ENCODE measurements at regions not wholly inside any gene's neighbourhood (a gene's known extent, or its start where the extent isn't known, plus 50 kb on each side); places are given as distances from the start of the nearest gene placed in this dataset.

DNA sequence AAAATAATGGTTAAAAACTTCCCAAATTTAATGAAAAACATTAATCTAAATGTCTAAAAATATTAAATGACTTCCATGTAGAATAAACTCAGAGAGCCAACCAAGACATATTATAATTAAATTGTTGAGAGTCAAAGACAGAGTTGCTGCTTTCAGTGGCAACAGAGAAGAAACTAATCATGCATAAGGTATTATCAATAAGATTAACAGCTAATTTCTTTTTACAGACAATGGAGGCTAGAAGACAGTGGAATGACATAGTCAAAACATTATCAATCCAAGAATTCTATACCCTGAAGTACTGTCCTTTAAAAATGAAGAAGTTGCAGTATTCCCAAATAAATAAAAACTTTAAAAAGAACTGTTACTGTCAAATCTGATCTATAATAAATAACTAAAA is 268.7 kb downstream of the IRX2 start:
- intact Hi-C loops (cut with DNase I): no loop called here
- ATAC-seq (no peak), DNase-seq (ENCODE audit: missing footprints) (no peak)

- ATAC-seq (no peak), DNase-seq (ENCODE audit: missing footprints) (no peak)
- intact Hi-C loops (cut with DNase I): no loop called here
These were observed 270.6 kb downstream of the IRX2 start for GRCh38 chr5:2480871-2481270.

- intact Hi-C loops (cut with DNase I): no loop called here
- DNase-seq (ENCODE audit: missing footprints): no peak
- no peak for ATAC-seq
These were observed 275.6 kb downstream of the IRX2 start for GRCh38 chr5:2475902-2476301.

- DNase-seq (ENCODE audit: missing footprints) (no peak), ATAC-seq (no peak)
- intact Hi-C loops (cut with DNase I): no loop called here
These were observed 278.8 kb downstream of the IRX2 start for GRCh38 chr5:2472670-2473069.

DNA sequence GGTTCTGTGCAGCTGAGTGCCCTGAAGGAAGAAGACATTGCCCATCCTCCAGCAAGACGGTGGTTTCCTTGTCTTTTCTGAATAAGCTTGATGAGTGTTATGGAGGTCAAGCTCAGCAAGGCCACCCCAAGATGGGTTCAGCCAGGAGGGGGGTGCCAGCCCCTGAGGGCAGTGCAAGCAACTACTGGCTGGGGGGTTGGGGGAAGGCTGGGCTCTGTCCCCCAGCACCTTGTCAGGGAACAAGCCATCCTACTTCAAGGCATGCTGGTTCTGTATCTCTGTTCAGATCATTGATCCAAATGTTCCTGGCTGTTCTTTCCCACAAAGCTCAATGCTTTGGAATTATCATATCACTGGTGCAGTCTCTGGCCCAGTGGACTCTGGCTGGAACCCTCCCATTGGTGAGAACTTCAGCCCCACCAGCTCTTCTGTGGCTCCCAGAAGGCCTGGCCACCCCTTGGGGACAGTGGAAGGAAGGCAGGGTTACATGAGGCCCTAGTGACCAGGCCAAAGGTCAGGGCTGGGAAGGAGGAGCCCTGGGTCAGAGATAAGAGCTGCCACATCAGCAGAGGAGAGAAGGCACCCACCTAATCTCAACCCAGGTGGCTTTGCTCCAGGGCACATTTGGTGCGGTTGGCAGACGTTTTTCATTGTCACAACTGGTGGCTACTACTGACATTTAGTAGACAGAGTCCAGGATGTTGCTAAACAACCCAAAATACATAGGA is 280.2 kb downstream of the IRX2 start:
- ATAC-seq: no peak
- intact Hi-C loops (cut with DNase I): no loop called here
- no peak for DNase-seq (ENCODE audit: missing footprints)

- no peak for ATAC-seq
These were observed 284.5 kb downstream of the IRX2 start for GRCh38 chr5:2466966-2467365.

GRCh38 chr5:2465383-2465782 is 286.1 kb downstream of the IRX2 start:
- no peak for DNase-seq (ENCODE audit: missing footprints)
- intact Hi-C loops (cut with DNase I): no loop called here
- no peak for ATAC-seq

More at GRCh38 chr5:2466966-2467365, 284.5 kb downstream of the IRX2 start:
- intact Hi-C loops (cut with DNase I): no loop called here
- no peak for DNase-seq (ENCODE audit: missing footprints)

GRCh38 chr5:2464141-2464540 is 287.3 kb downstream of the IRX2 start:
- DNase-seq (ENCODE audit: missing footprints) (no peak), ATAC-seq (no peak)
- intact Hi-C loops (cut with DNase I): no loop called here

DNA sequence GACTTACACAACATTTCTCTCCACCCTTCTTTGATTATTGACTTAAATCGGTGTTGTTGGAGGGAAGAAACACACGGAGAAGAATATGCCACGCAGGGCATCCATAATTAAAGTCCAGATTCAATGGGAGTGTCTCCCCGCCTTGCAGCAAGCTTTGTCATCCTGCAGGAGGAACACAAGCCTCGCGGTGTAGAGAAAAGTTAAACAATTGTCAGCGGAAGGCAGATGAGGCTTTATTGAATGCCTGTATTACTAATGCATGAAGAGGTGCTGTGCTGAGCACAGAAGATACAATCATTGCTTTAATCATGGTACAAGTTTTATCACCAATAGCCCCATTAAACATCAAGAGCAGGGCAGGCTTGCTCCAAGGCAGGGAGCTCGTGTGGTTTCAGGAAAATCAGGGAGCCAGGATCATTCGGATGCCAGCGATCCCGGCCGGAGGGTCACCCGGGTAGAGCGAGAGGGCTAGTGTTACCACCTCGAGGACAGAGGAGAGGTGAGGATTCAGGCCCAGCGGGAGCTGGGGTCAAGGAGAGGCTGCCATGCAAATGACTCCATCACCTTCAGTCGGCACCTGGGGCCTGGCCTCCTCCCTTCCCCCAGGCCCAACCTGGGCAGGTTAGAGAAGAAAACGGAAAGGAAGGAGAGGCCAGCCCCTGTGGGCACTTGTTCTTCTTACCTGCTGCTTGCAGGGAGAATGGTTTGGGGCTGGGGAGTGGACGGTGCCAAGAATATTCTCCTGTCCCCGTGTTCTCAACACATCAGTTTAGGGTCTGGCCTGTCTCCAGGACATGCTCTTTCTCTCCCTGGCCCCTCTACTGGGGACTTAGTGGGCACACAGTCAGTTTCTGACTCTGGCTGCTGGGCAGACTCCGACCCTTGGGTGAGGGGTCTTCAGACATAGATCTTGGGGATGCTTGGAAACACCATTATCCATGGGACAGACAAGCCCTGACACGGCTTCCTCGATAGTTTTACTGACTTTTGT is 289.5 kb downstream of the IRX2 start:
- DNase-seq (ENCODE audit: missing footprints) (no peak), ATAC-seq (no peak)
- intact Hi-C loops (cut with DNase I): no loop called here

GRCh38 chr5:2460098-2460497 is 291.4 kb downstream of the IRX2 start:
- intact Hi-C loops (cut with DNase I): no loop called here
- ATAC-seq: no peak
- DNase-seq (ENCODE audit: missing footprints): no peak

GRCh38 chr5:2459251-2459650 is 292.2 kb downstream of the IRX2 start:
- DNase-seq (ENCODE audit: missing footprints): no peak
- no peak for ATAC-seq
- intact Hi-C loops (cut with DNase I): no loop called here

DNA sequence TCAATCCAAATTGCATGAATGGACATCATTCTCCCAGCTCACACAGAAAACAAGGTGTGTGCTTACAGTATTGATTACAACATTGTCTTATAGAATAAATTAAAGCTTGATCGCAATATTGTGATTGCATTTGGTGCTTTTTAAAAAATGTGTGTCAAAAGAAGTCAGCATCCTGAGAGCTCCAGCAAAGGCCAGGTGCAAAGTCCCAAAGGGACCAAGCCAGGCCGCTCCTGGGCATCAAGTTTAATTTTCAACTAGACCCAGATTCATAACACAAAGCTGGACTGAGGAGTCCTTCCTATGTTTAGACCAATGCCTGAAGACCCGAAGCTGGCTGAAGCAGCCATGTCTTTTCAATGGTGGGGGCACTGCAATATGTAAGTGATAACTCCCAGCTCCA is 295.6 kb downstream of the IRX2 start:
- DNase-seq (ENCODE audit: missing footprints) (no peak), ATAC-seq (no peak)
- intact Hi-C loops (cut with DNase I): no loop called here

DNA sequence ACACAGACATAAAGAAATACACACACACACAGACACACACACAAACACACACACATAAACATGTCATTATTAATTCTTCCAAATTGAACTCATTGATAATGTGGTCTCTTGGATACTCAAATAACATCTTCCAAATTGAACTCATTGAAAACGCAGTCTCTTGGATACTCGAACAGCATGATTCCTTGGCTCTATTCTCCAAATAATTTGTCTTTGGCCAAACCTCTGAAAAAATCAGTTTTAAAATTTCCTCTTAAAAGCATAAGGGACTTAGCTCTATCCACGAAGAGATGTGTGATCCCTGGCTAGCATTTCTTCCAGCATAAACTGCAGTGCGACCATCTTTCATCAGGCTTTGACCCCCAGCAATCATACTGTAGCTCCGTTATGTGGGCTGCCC is 296.6 kb downstream of the IRX2 start:
- DNase-seq (ENCODE audit: missing footprints) (no peak), ATAC-seq (no peak)
- intact Hi-C loops (cut with DNase I): no loop called here

GRCh38 chr5:2453781-2454180 is 297.7 kb downstream of the IRX2 start:
- ATAC-seq: no peak
- intact Hi-C loops (cut with DNase I): no loop called here
- DNase-seq (ENCODE audit: missing footprints): no peak

- intact Hi-C loops (cut with DNase I): no loop called here
- ATAC-seq (no peak), DNase-seq (ENCODE audit: missing footprints) (no peak)
These were observed 300.4 kb downstream of the IRX2 start for GRCh38 chr5:2451100-2451499.

- intact Hi-C loops (cut with DNase I): no loop called here
- no peak for DNase-seq (ENCODE audit: missing footprints)
- ATAC-seq: no peak
These were observed 308.8 kb downstream of the IRX2 start for GRCh38 chr5:2442496-2443354.

DNA sequence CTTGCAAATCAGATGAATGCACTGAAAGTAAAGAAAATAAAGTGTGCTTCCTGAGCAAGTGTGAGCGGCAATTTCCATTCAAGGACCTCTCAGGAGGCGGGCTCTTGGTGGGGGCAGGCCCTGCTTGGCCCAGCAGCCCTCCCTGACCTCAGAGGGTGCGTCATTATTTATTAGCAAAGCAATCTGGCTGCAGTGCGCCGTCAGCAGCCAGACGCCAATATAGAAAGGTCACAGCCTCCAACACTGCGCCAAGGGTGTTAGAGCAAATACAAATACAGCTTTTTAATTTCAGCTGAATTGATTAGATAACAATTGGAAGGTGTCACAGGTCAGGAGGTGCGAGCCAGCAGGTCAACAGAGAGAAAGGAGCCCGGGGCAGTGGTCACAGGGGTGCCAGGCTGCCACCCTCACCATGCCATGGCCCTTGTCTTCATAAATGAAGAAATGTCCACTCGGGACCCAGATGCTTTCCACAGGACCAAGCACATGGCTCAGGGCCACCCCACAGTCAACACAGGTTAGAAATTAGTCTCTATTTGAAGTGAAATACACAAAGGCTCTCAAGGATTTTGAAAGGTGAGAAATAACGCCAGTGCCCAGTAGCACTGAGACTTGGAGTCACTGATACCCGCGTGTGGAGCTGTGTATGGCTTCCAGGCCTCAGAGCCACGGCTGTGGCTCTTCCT is 309.8 kb downstream of the IRX2 start:
- intact Hi-C loops (cut with DNase I): no loop called here
- DNase-seq (ENCODE audit: missing footprints): no peak
- no peak for ATAC-seq

- no peak for ATAC-seq
- intact Hi-C loops (cut with DNase I): no loop called here
These were observed 311.9 kb downstream of the IRX2 start for GRCh38 chr5:2439608-2440007.

GRCh38 chr5:2433086-2433485 is 318.4 kb downstream of the IRX2 start:
- ATAC-seq (no peak), DNase-seq (ENCODE audit: missing footprints) (no peak)
- intact Hi-C loops (cut with DNase I): no loop called here

More at GRCh38 chr5:2439608-2440007, 311.9 kb downstream of the IRX2 start:
- DNase-seq (ENCODE audit: missing footprints): no peak

Data from Right ventricle myocardium inferior (tissue), 1 donor.